Stimulated activated CD4-positive, alpha-beta T cell treated with anti-CD3 and anti-CD28 coated beads, Interleukin-12 subunit alpha, Interleukin-12 subunit beta, amount 100 ng/mL, for 24 hours (primary cell): ENCODE measurements at regions not wholly inside any gene's neighbourhood (a gene's known extent, or its start where the extent isn't known, plus 50 kb on each side); places are given as distances from the start of the nearest gene placed in this dataset.

Experiments used
- DNase-seq, 2 experiments: peaks; one replicate each; pipeline ENCODE4 v3.0.0-alpha.2; 2020; ENCODE audit warnings: low read depth in 2 of 2

- no peak for DNase-seq
These were observed 64.2 kb upstream of the NEDD9 start for GRCh38 chr6:11296449-11297375.

GRCh38 chr6:11295969-11296368 lies 63.5 kb upstream of the NEDD9 start:
- DNase-seq: no peak

- DNase-seq: no peak
These were observed 61.8 kb upstream of the NEDD9 start for GRCh38 chr6:11294228-11294627.

- DNase-seq: no peak
These were observed 60.2 kb upstream of the NEDD9 start for GRCh38 chr6:11292594-11293236.

GRCh38 chr6:11292091-11292490 lies 59.6 kb upstream of the NEDD9 start:
- DNase-seq: no peak

- no peak for DNase-seq
These were observed 59.1 kb upstream of the NEDD9 start for GRCh38 chr6:11291582-11291981.

- no peak for DNase-seq
These were observed 57.6 kb upstream of the NEDD9 start for GRCh38 chr6:11290027-11290426.

- no peak for DNase-seq
These were observed 55.6 kb upstream of the NEDD9 start for GRCh38 chr6:11288065-11288464.

- no peak for DNase-seq
These were observed 52.5 kb upstream of the NEDD9 start for GRCh38 chr6:11284996-11285395.

- no peak for DNase-seq
These were observed 51.2 kb upstream of the NEDD9 start for GRCh38 chr6:11283629-11284028.

- no peak for DNase-seq
These were observed 50.4 kb upstream of the NEDD9 start for GRCh38 chr6:11282875-11283274.
